ENCODE measurements at regions not wholly inside any gene's neighbourhood (a gene's known extent, or its start where the extent isn't known, plus 50 kb on each side); places are given as distances from the start of the nearest gene placed in this dataset.

DNA sequence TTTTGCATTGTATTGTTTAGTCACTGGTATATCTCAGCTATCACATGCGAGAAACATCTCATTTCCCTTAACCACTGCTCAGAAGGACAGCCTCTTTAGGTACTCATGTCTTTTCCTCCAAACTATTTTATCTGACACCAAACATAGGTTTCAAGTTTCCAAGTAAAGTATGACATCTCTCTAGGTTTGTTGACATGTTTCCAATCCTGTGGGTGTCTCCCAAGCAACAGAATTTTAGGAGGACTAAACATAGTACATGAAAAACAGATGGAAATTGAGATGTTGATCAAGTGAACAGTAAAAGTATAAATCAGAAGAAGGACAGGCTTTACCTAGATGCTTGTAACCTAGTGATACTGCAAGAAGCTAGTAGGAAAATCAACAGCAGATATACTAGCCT, 371.4 kb downstream of the DTHD1 start:
- TF ChIP-seq, protein P1, sequence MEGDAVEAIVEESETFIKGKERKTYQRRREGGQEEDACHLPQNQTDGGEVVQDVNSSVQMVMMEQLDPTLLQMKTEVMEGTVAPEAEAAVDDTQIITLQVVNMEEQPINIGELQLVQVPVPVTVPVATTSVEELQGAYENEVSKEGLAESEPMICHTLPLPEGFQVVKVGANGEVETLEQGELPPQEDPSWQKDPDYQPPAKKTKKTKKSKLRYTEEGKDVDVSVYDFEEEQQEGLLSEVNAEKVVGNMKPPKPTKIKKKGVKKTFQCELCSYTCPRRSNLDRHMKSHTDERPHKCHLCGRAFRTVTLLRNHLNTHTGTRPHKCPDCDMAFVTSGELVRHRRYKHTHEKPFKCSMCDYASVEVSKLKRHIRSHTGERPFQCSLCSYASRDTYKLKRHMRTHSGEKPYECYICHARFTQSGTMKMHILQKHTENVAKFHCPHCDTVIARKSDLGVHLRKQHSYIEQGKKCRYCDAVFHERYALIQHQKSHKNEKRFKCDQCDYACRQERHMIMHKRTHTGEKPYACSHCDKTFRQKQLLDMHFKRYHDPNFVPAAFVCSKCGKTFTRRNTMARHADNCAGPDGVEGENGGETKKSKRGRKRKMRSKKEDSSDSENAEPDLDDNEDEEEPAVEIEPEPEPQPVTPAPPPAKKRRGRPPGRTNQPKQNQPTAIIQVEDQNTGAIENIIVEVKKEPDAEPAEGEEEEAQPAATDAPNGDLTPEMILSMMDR (IDR thresholded peaks at IDR 0.05; ENCODE audit: low read depth, low read length), result no peak
- TF ChIP-seq EZH2phosphoT487 (IDR thresholded peaks at IDR 0.05; ENCODE audit: low read depth), result no peak
